B cell (primary cell): ENCODE measurements at regions not wholly inside any gene's neighbourhood (a gene's known extent, or its start where the extent isn't known, plus 50 kb on each side); places are given as distances from the start of the nearest gene placed in this dataset.

Experiments
- ATAC-seq: fragments of 200-7000 bp; cut with Tn5 transposase; one replicate; pipeline ENCODE4 v1.10.0; 2021; ENCODE audit warnings: low read depth, mild to moderate bottlenecking, moderate number of reproducible peaks, moderate library complexity
- CTCF ChIA-PET: fragments of 350-600 bp; sonication (Branson Sonifier 250); formaldehyde crosslinking; loops from one replicate; lab custom pipeline; 2021; ENCODE audit warnings: antibody characterized with exemption, inconsistent platforms; lab: Charles Lee
- POLR2A ChIA-PET: fragments of 350-600 bp; sonication (Branson Sonifier 250); formaldehyde crosslinking; loops from one replicate; lab custom pipeline; 2021; ENCODE audit warnings: antibody characterized with exemption; lab: Charles Lee
- DNase-seq: peaks from one replicate; pipeline ENCODE4 v3.0.0; 2013
- H2AFZ ChIP-seq: 2 replicates; pipeline ENCODE4 v1.6.1; 2012; ENCODE audit warnings: mild to moderate bottlenecking, low read depth, low read length; ENCODE audit not compliant: insufficient read depth, poor library complexity, severe bottlenecking
- H3K27ac ChIP-seq, 2 donors: 1 replicate in 1 of 2; 2 replicates in 1 of 2; pipeline ENCODE4 v1.5.1; 2012 to 2013; ENCODE audit warnings: low read length in 2 of 2, mild to moderate bottlenecking in 2 of 2, moderate library complexity in 1 of 2
- H3K27me3 ChIP-seq, 4 experiments: fragments of 200-600 bp in 1 of 4; sonication (generic) in 1 of 4; replicated peaks in 1 of 4; 1 replicate in 2 of 4; 2 replicates in 2 of 4; pipeline versions ENCODE4 v1.6.1 to v1.7.0; 2013 to 2016; ENCODE audit warnings: low read length in 3 of 4, mild to moderate bottlenecking in 2 of 4, mixed read lengths in 1 of 4, moderate library complexity in 1 of 4; ENCODE audit not compliant: insufficient read depth in 4 of 4, control insufficient read depth in 3 of 4; ENCODE audit errors: control extremely low read depth in 1 of 4
- H3K36me3 ChIP-seq, 2 experiments: replicated peaks in 1 of 2; 1 replicate in 1 of 2; 2 replicates in 1 of 2; pipeline versions ENCODE4 v1.6.1 to v1.7.1; 2013; ENCODE audit warnings: low read length in 1 of 2; ENCODE audit not compliant: insufficient read depth in 2 of 2, control insufficient read depth in 1 of 2; ENCODE audit errors: control extremely low read depth in 1 of 2, extremely low read depth in 1 of 2
- H3K4me1 ChIP-seq, 2 donors: fragments of 200-600 bp in 1 of 2; sonication (generic) in 1 of 2; 1 replicate in 1 of 2; 2 replicates in 1 of 2; pipeline versions ENCODE4 v1.5.1 to v1.6.1; 2013 to 2017; ENCODE audit warnings: low read length in 2 of 2; ENCODE audit not compliant: control insufficient read depth in 2 of 2, insufficient read depth in 2 of 2
- H3K4me2 ChIP-seq: replicated peaks from 2 replicates; pipeline ENCODE3; 2012; ENCODE audit warnings: mild to moderate bottlenecking, low read depth, low read length; ENCODE audit not compliant: poor library complexity, severe bottlenecking
- H3K4me3 ChIP-seq, 5 experiments: fragments of 200-600 bp in 1 of 5; sonication (generic) in 1 of 5; 1 replicate in 3 of 5; 2 replicates in 2 of 5; pipeline versions ENCODE4 v1.5.1 to v1.7.0; 2011 to 2016; ENCODE audit warnings: low read length in 4 of 5, mild to moderate bottlenecking in 4 of 5, low read depth in 2 of 5, control low read depth in 1 of 5, moderate library complexity in 1 of 5; ENCODE audit not compliant: insufficient read depth in 1 of 5; ENCODE audit errors: control extremely low read depth in 1 of 5, extremely low read depth in 1 of 5
- H3K79me2 ChIP-seq: fragments of 200-600 bp; sonication (generic); one replicate; pipeline ENCODE4 v1.6.0; 2016; ENCODE audit warnings: low read length; ENCODE audit not compliant: control insufficient read depth, insufficient read depth
- H3K9ac ChIP-seq: fragments of 200-600 bp; sonication (generic); 2 replicates; pipeline ENCODE4 v1.6.1; 2017; ENCODE audit warnings: mild to moderate bottlenecking, low read length, moderate library complexity
- H3K9me3 ChIP-seq, 3 donors: one replicate each; pipeline versions ENCODE4 v1.6.1 to v1.7.1; 2013; ENCODE audit warnings: low read length in 2 of 3; ENCODE audit not compliant: control insufficient read depth in 2 of 3, insufficient read depth in 1 of 3; ENCODE audit errors: control extremely low read depth in 1 of 3
- H4K20me1 ChIP-seq: 2 replicates; pipeline ENCODE4 v1.6.0; 2012; ENCODE audit warnings: mild to moderate bottlenecking, low read length; ENCODE audit not compliant: insufficient read depth, control insufficient read depth, poor library complexity, severe bottlenecking
- H3K27ac Mint-ChIP-seq: one replicate; pipeline ENCODE4 v1.8.0; 2021; ENCODE audit warnings: mixed read lengths
- H3K27me3 Mint-ChIP-seq: one replicate; pipeline ENCODE4 v1.8.0; 2021; ENCODE audit warnings: mixed read lengths
- H3K4me1 Mint-ChIP-seq: one replicate; pipeline ENCODE4 v1.8.0; 2021; ENCODE audit warnings: mixed read lengths
- H3K4me3 Mint-ChIP-seq: one replicate; pipeline ENCODE4 v1.8.0; 2021; ENCODE audit warnings: mixed read lengths
- H3K9me3 Mint-ChIP-seq: one replicate; pipeline ENCODE4 v1.8.0; 2022; ENCODE audit warnings: mixed read lengths; ENCODE audit not compliant: insufficient read depth
- CTCF ChIP-seq: fragments of 200-600 bp; IDR thresholded peaks from one replicate; pipeline ENCODE4 v1.8.0; 2022; ENCODE audit warnings: antibody characterized with exemption, mild to moderate bottlenecking
- EZH2 ChIP-seq: IDR thresholded peaks from 2 replicates; pipeline ENCODE4 v1.6.1; 2012; ENCODE audit warnings: borderline replicate concordance, low read depth, mild to moderate bottlenecking, moderate library complexity, low read length; ENCODE audit not compliant: insufficient read depth, poor library complexity, severe bottlenecking
- WGBS: methylation state at CpG from one replicate; pipeline ENCODE4 v1.1.5; 2013; ENCODE audit warnings: missing lambda C conversion rate; ENCODE audit not compliant: insufficient coverage; 5-methylcytosine and 5-hydroxymethylcytosine counted together
- intact Hi-C: fragments of 100-400 bp; cut with micrococcal nuclease; formaldehyde crosslinking; loops from one replicate; pipeline ENCODE4 v1.10.0; 2022

GRCh38 chr11:11169715-11170351, 183.2 kb downstream of the CSNK2A3 start:
- WGBS: 100% methylated on average over 3 of the region's 4 CpGs

GRCh38 chr11:11167806-11168205, 185.2 kb downstream of the CSNK2A3 start:
- DNase-seq: no peak
- WGBS: 68% methylated on average over 3 of the region's 3 CpGs
- Histone ChIP-seq H3K4me1 (no peaks in the 10 kb centered on the region), H2AFZ (no peak overlapping the region), H3K9ac (no peak overlapping the region), H3K4me2 (no peak overlapping the region), H3K4me3 (no peak overlapping the region), H4K20me1 (no peaks in the 10 kb centered on the region), H3K79me2 (no peaks in the 10 kb centered on the region), H3K27ac (no peak overlapping the region), H3K27me3 (no peaks in the 10 kb centered on the region), H3K36me3 (no peaks in the 10 kb centered on the region), H3K9me3 (no peaks in the 10 kb centered on the region)
- intact Hi-C loops: no loop called here
- Mint-ChIP-seq H3K27me3 (peaks cover 17% of the 10 kb centered on the region), H3K4me1 (no peaks in the 10 kb centered on the region), H3K9me3 (no peaks in the 10 kb centered on the region), H3K27ac (no peak overlapping the region), H3K4me3 (no peak overlapping the region)
- ChIA-PET POLR2A (no interaction called here), CTCF (no interaction called here)
- TF ChIP-seq EZH2: no peak
- TF ChIP-seq CTCF: no peak
- ATAC-seq: no peak

More at GRCh38 chr11:11169715-11170351, 183.2 kb downstream of the CSNK2A3 start:
- no peak overlapping the region for H3K4me3 Mint-ChIP-seq
- H3K36me3 ChIP-seq: no peaks in the 10 kb centered on the region
- H3K79me2 ChIP-seq: no peaks in the 10 kb centered on the region
- no peaks in the 10 kb centered on the region for H3K9me3 ChIP-seq
- H2AFZ ChIP-seq: no peak overlapping the region
- no peak for ATAC-seq
- peaks cover 6% of the 10 kb centered on the region for H3K27me3 Mint-ChIP-seq
- H3K4me2 ChIP-seq: no peak overlapping the region
- no peak overlapping the region for H3K9ac ChIP-seq
- no peak overlapping the region for H3K27ac ChIP-seq
- H4K20me1 ChIP-seq: no peaks in the 10 kb centered on the region
- TF ChIP-seq CTCF (no peak), EZH2 (no peak)
- no peak for DNase-seq
- ChIA-PET CTCF (no interaction called here), POLR2A (no interaction called here)
- H3K4me1 Mint-ChIP-seq: no peaks in the 10 kb centered on the region
- H3K9me3 Mint-ChIP-seq: no peaks in the 10 kb centered on the region
- H3K27ac Mint-ChIP-seq: no peak overlapping the region
- no peaks in the 10 kb centered on the region for H3K4me1 ChIP-seq
- intact Hi-C loops: no loop called here
- H3K27me3 ChIP-seq: no peaks in the 10 kb centered on the region
- H3K4me3 ChIP-seq: no peak overlapping the region
